ENCODE measurements at regions not wholly inside any gene's neighbourhood (a gene's known extent, or its start where the extent isn't known, plus 50 kb on each side); places are given as distances from the start of the nearest gene placed in this dataset.

- Histone ChIP-seq H2AFZ (ENCODE audit: insufficient read depth, low read length, poor library complexity) (no peak overlapping the region), H2BK120ac (ENCODE audit: insufficient read depth, low read length, poor library complexity) (no peak overlapping the region), H3K9me3 (ENCODE audit: insufficient read depth, low read depth, low read length) (no peaks in the 10 kb centered on the region), H3K4me2 (ENCODE audit: low read length) (no peak overlapping the region), H2BK5ac (ENCODE audit: low read depth, low read length, poor library complexity) (no peak overlapping the region), H3K36me3 (ENCODE audit: control insufficient read depth in 1 of 2, insufficient read depth in 2 of 2, low read length in 2 of 2) (no peaks in the 10 kb centered on the region), H3K27me3 (ENCODE audit: insufficient read depth, low read length) (no peaks in the 10 kb centered on the region), H3K18ac (ENCODE audit: low read length) (no peak overlapping the region), H3K4me3 (ENCODE audit: low read depth, low read length) (no peak overlapping the region), H4K8ac (ENCODE audit: low read depth, low read length) (no peak overlapping the region), H2AK5ac (ENCODE audit: low read length) (no peak overlapping the region), H3K79me1 (ENCODE audit: low read length) (no peaks in the 10 kb centered on the region), H3K4me1 (ENCODE audit: control insufficient read depth in 1 of 2, insufficient read depth in 2 of 2, low read length in 2 of 2) (no peaks in the 10 kb centered on the region), H3K27ac (ENCODE audit: low read depth, low read length) (no peak overlapping the region), H3K23ac (ENCODE audit: low read length) (no peak overlapping the region), H3K4ac (ENCODE audit: low read depth, low read length) (no peak overlapping the region), H3K79me2 (ENCODE audit: control insufficient read depth, insufficient read depth, low read length, poor library complexity) (no peaks in the 10 kb centered on the region), H4K91ac (ENCODE audit: low read depth, low read length) (no peak overlapping the region), H4K12ac (ENCODE audit: low read depth, low read length) (no peak overlapping the region), H2BK12ac (ENCODE audit: low read length) (no peak overlapping the region), H3K9ac (ENCODE audit: low read length) (no peak overlapping the region), H3K14ac (ENCODE audit: low read length) (no peak overlapping the region)
- DNase-seq = no peak
- no CpG with 5 or more reads among the region's 2 CpGs for WGBS (ENCODE audit: extremely low coverage, insufficient coverage, insufficient read length)
Measured at GRCh38 chr1:78263459-78263858, 217.7 kb downstream of the GIPC2 start.

- H3K27me3 ChIP-seq (ENCODE audit: insufficient read depth, low read length) = no peaks in the 10 kb centered on the region
- H4K91ac ChIP-seq (ENCODE audit: low read depth, low read length) = no peak overlapping the region
- no peak overlapping the region for H3K4me3 ChIP-seq (ENCODE audit: low read depth, low read length)
- H3K9me3 ChIP-seq (ENCODE audit: insufficient read depth, low read depth, low read length) = no peaks in the 10 kb centered on the region
- no peak overlapping the region for H3K4me2 ChIP-seq (ENCODE audit: low read length)
- no peak overlapping the region for H4K8ac ChIP-seq (ENCODE audit: low read depth, low read length)
- H3K4ac ChIP-seq (ENCODE audit: low read depth, low read length) = no peak overlapping the region
- no peak overlapping the region for H2AK5ac ChIP-seq (ENCODE audit: low read length)
- H2BK5ac ChIP-seq (ENCODE audit: low read depth, low read length, poor library complexity) = no peak overlapping the region
- no peaks in the 10 kb centered on the region for H3K4me1 ChIP-seq (ENCODE audit: control insufficient read depth in 1 of 2, insufficient read depth in 2 of 2, low read length in 2 of 2)
- no peak overlapping the region for H4K12ac ChIP-seq (ENCODE audit: low read depth, low read length)
- H3K9ac ChIP-seq (ENCODE audit: low read length) = no peak overlapping the region
- H3K23ac ChIP-seq (ENCODE audit: low read length) = no peak overlapping the region
- H3K79me1 ChIP-seq (ENCODE audit: low read length) = no peaks in the 10 kb centered on the region
- H2BK120ac ChIP-seq (ENCODE audit: insufficient read depth, low read length, poor library complexity) = no peak overlapping the region
- no CpG with 5 or more reads among the region's 1 CpG for WGBS (ENCODE audit: extremely low coverage, insufficient coverage, insufficient read length)
- no peak overlapping the region for H3K14ac ChIP-seq (ENCODE audit: low read length)
- no peak overlapping the region for H2AFZ ChIP-seq (ENCODE audit: insufficient read depth, low read length, poor library complexity)
- no peak for DNase-seq
- H2BK12ac ChIP-seq (ENCODE audit: low read length) = no peak overlapping the region
- no peak overlapping the region for H3K18ac ChIP-seq (ENCODE audit: low read length)
- no peaks in the 10 kb centered on the region for H3K36me3 ChIP-seq (ENCODE audit: control insufficient read depth in 1 of 2, insufficient read depth in 2 of 2, low read length in 2 of 2)
- no peaks in the 10 kb centered on the region for H3K79me2 ChIP-seq (ENCODE audit: control insufficient read depth, insufficient read depth, low read length, poor library complexity)
- no peak overlapping the region for H3K27ac ChIP-seq (ENCODE audit: low read depth, low read length)
Measured at GRCh38 chr1:78263946-78264345, 218.2 kb downstream of the GIPC2 start.

GRCh38 chr1:78267513-78268218 lies 221.9 kb downstream of the GIPC2 start:
- Histone ChIP-seq H4K91ac (ENCODE audit: low read depth, low read length) (no peak overlapping the region), H3K79me1 (ENCODE audit: low read length) (no peaks in the 10 kb centered on the region), H3K27me3 (ENCODE audit: insufficient read depth, low read length) (no peaks in the 10 kb centered on the region), H3K9me3 (ENCODE audit: insufficient read depth, low read depth, low read length) (no peaks in the 10 kb centered on the region), H3K23ac (ENCODE audit: low read length) (no peak overlapping the region), H3K14ac (ENCODE audit: low read length) (no peak overlapping the region), H2BK12ac (ENCODE audit: low read length) (no peak overlapping the region), H2AFZ (ENCODE audit: insufficient read depth, low read length, poor library complexity) (no peak overlapping the region), H3K4ac (ENCODE audit: low read depth, low read length) (no peak overlapping the region), H3K79me2 (ENCODE audit: control insufficient read depth, insufficient read depth, low read length, poor library complexity) (no peaks in the 10 kb centered on the region), H2AK5ac (ENCODE audit: low read length) (no peak overlapping the region), H2BK120ac (ENCODE audit: insufficient read depth, low read length, poor library complexity) (no peak overlapping the region), H3K4me1 (ENCODE audit: control insufficient read depth in 1 of 2, insufficient read depth in 2 of 2, low read length in 2 of 2) (no peaks in the 10 kb centered on the region), H3K4me2 (ENCODE audit: low read length) (no peak overlapping the region), H2BK5ac (ENCODE audit: low read depth, low read length, poor library complexity) (no peak overlapping the region), H3K18ac (ENCODE audit: low read length) (no peak overlapping the region), H4K12ac (ENCODE audit: low read depth, low read length) (no peak overlapping the region), H3K4me3 (ENCODE audit: low read depth, low read length) (no peak overlapping the region), H3K9ac (ENCODE audit: low read length) (no peak overlapping the region), H3K36me3 (ENCODE audit: control insufficient read depth in 1 of 2, insufficient read depth in 2 of 2, low read length in 2 of 2) (no peaks in the 10 kb centered on the region), H4K8ac (ENCODE audit: low read depth, low read length) (no peak overlapping the region), H3K27ac (ENCODE audit: low read depth, low read length) (no peak overlapping the region)
- DNase-seq = no peak
- no CpG with 5 or more reads among the region's 3 CpGs for WGBS (ENCODE audit: extremely low coverage, insufficient coverage, insufficient read length)

GRCh38 chr1:78269591-78269990 lies 221.2 kb upstream of the PTGFR start:
- H3K27ac ChIP-seq (ENCODE audit: low read depth, low read length) = no peak overlapping the region
- no peak overlapping the region for H2AFZ ChIP-seq (ENCODE audit: insufficient read depth, low read length, poor library complexity)
- H3K9ac ChIP-seq (ENCODE audit: low read length) = no peak overlapping the region
- H3K79me2 ChIP-seq (ENCODE audit: control insufficient read depth, insufficient read depth, low read length, poor library complexity) = no peaks in the 10 kb centered on the region
- H3K18ac ChIP-seq (ENCODE audit: low read length) = no peak overlapping the region
- H3K23ac ChIP-seq (ENCODE audit: low read length) = no peak overlapping the region
- H3K4me3 ChIP-seq (ENCODE audit: low read depth, low read length) = no peak overlapping the region
- H3K14ac ChIP-seq (ENCODE audit: low read length) = no peak overlapping the region
- DNase-seq = no peak
- H3K79me1 ChIP-seq (ENCODE audit: low read length) = no peaks in the 10 kb centered on the region
- no CpG with 5 or more reads among the region's 2 CpGs for WGBS (ENCODE audit: extremely low coverage, insufficient coverage, insufficient read length)
- H3K4me1 ChIP-seq (ENCODE audit: control insufficient read depth in 1 of 2, insufficient read depth in 2 of 2, low read length in 2 of 2) = no peaks in the 10 kb centered on the region
- no peak overlapping the region for H2BK5ac ChIP-seq (ENCODE audit: low read depth, low read length, poor library complexity)
- no peaks in the 10 kb centered on the region for H3K36me3 ChIP-seq (ENCODE audit: control insufficient read depth in 1 of 2, insufficient read depth in 2 of 2, low read length in 2 of 2)
- H4K91ac ChIP-seq (ENCODE audit: low read depth, low read length) = no peak overlapping the region
- H3K27me3 ChIP-seq (ENCODE audit: insufficient read depth, low read length) = no peaks in the 10 kb centered on the region
- no peak overlapping the region for H4K8ac ChIP-seq (ENCODE audit: low read depth, low read length)
- no peak overlapping the region for H2AK5ac ChIP-seq (ENCODE audit: low read length)
- H3K4ac ChIP-seq (ENCODE audit: low read depth, low read length) = no peak overlapping the region
- H3K9me3 ChIP-seq (ENCODE audit: insufficient read depth, low read depth, low read length) = no peaks in the 10 kb centered on the region
- H2BK120ac ChIP-seq (ENCODE audit: insufficient read depth, low read length, poor library complexity) = no peak overlapping the region
- H4K12ac ChIP-seq (ENCODE audit: low read depth, low read length) = no peak overlapping the region
- no peak overlapping the region for H2BK12ac ChIP-seq (ENCODE audit: low read length)
- no peak overlapping the region for H3K4me2 ChIP-seq (ENCODE audit: low read length)
